ENCODE measurements at regions not wholly inside any gene's neighbourhood (a gene's known extent, or its start where the extent isn't known, plus 50 kb on each side); places are given as distances from the start of the nearest gene placed in this dataset.

DNA sequence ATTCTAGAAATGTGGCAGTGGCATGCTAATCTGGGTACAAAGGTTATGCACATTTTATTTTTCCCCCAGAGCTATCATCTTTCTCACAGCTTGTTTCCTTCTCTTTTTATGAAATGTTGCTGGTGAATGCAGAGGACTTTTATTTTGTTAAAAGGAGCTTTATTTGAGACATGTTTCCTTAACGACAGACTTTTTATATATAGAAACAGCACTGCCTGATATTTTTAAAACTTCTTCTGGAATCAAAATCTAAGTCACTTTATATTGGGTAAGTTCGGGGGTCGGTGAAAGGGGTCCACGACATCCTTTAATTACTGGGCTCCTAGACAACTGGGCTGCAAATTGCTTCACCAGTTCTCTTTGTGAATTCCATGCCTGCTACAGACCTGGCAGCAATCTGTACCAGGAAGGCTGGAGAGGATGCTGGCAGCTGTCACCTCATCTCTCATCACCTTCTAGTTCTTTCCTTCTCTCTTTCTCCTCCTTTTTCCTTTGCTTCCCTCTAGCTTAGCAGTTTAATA, 464.7 kb downstream of the PDCD6IP start:
- H3K9me3 ChIP-seq (ENCODE audit: control insufficient read depth, low read depth, low read length) = no peaks in the 10 kb centered on the region
- H4K20me1 ChIP-seq (ENCODE audit: control insufficient read depth, extremely low read depth, insufficient read depth, low read length) = no peaks in the 10 kb centered on the region
- H3K4me3 ChIP-seq (ENCODE audit: control insufficient read depth in 2 of 3, extremely low read depth in 1 of 3, insufficient read depth in 2 of 3, low read depth in 1 of 3, low read length in 3 of 3) = no peak overlapping the region
- DNase-seq (ENCODE audit: low read depth, low spot score) = no peak
- H2AFZ ChIP-seq (ENCODE audit: control insufficient read depth, low read length) = no peak overlapping the region
- no peaks in the 10 kb centered on the region for H3K79me2 ChIP-seq (ENCODE audit: control insufficient read depth, insufficient read depth, low read length)
- no peak overlapping the region for H3K27ac ChIP-seq (ENCODE audit: control insufficient read depth, insufficient read depth, low read length)
- H3K36me3 ChIP-seq (ENCODE audit: control insufficient read depth in 2 of 2, extremely low read depth in 1 of 2, insufficient read depth in 2 of 2, low read length in 2 of 2) = no peaks in the 10 kb centered on the region
- no peak overlapping the region for H3K4me2 ChIP-seq (ENCODE audit: control insufficient read depth, extremely low read depth, insufficient read depth, low read depth, low read length)
- no peaks in the 10 kb centered on the region for H3K9me1 ChIP-seq (ENCODE audit: control insufficient read depth, extremely low read depth, insufficient read depth, low read length)
- no peaks in the 10 kb centered on the region for H3K27me3 ChIP-seq (ENCODE audit: control insufficient read depth, extremely low read depth, insufficient read depth, low read length)
- no peak for FAIRE-seq
- no peak overlapping the region for H3K9ac ChIP-seq (ENCODE audit: control insufficient read depth, extremely low read depth, insufficient read depth, low read length)
- no peak for TF ChIP-seq EZH2 (IDR thresholded peaks at IDR 0.05; ENCODE audit: low read length)
- TF ChIP-seq, protein P1, sequence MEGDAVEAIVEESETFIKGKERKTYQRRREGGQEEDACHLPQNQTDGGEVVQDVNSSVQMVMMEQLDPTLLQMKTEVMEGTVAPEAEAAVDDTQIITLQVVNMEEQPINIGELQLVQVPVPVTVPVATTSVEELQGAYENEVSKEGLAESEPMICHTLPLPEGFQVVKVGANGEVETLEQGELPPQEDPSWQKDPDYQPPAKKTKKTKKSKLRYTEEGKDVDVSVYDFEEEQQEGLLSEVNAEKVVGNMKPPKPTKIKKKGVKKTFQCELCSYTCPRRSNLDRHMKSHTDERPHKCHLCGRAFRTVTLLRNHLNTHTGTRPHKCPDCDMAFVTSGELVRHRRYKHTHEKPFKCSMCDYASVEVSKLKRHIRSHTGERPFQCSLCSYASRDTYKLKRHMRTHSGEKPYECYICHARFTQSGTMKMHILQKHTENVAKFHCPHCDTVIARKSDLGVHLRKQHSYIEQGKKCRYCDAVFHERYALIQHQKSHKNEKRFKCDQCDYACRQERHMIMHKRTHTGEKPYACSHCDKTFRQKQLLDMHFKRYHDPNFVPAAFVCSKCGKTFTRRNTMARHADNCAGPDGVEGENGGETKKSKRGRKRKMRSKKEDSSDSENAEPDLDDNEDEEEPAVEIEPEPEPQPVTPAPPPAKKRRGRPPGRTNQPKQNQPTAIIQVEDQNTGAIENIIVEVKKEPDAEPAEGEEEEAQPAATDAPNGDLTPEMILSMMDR (optimal IDR thresholded peaks at IDR 0.05 in 1 of 3, IDR thresholded peaks at IDR 0.05 in 1 of 3, conservative IDR thresholded peaks at IDR 0.05 in 1 of 3; ENCODE audit: extremely low read depth in 1 of 3, insufficient read depth in 2 of 3, low read length in 3 of 3) = no peak
- dilution Hi-C loops (cut with MboI; ENCODE audit: extremely low pct_ligation_motif_present, low sequenced_read_pairs) = no loop called here
- no peaks in the 10 kb centered on the region for H3K4me1 ChIP-seq (ENCODE audit: control insufficient read depth, extremely low read depth, insufficient read depth, low read length)

DNA sequence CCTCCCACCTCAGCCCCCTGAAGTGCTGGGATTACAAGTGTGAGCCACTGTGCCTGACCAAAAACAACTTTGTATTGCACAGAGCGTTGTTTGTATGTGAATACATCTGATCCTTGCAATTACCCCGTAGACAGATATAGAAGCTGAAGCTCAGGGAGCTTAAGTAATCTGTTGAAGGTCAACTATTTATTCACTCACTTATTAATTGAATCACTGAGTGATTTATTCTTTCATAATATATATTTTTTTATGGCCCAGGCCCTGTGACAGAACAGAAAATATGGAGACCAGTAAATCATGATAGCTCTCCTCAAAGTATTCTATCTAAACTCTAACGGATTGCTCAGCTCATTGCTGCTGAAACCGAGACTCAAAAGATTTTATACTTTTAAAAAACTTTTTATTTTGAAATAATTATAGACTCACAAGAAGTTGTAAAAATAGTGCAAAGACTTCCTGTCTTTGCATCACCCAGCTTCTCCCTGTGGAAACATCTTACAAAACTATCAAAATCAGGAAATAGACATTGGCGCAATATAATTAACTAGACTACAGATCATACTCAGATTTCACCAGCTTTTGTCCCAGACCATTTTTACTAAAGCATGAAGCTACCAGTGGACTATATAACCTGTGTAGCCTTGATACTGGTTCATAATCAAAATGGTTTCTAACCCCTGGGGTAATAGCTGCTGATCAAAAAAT, 466.1 kb downstream of the PDCD6IP start:
- no peak overlapping the region for H3K27ac ChIP-seq (ENCODE audit: control insufficient read depth, insufficient read depth, low read length)
- H3K4me3 ChIP-seq (ENCODE audit: control insufficient read depth in 2 of 3, extremely low read depth in 1 of 3, insufficient read depth in 2 of 3, low read depth in 1 of 3, low read length in 3 of 3) = no peak overlapping the region
- no peaks in the 10 kb centered on the region for H3K36me3 ChIP-seq (ENCODE audit: control insufficient read depth in 2 of 2, extremely low read depth in 1 of 2, insufficient read depth in 2 of 2, low read length in 2 of 2)
- no peaks in the 10 kb centered on the region for H3K4me1 ChIP-seq (ENCODE audit: control insufficient read depth, extremely low read depth, insufficient read depth, low read length)
- H3K9me3 ChIP-seq (ENCODE audit: control insufficient read depth, low read depth, low read length) = no peaks in the 10 kb centered on the region
- no peaks in the 10 kb centered on the region for H4K20me1 ChIP-seq (ENCODE audit: control insufficient read depth, extremely low read depth, insufficient read depth, low read length)
- no peak overlapping the region for H3K9ac ChIP-seq (ENCODE audit: control insufficient read depth, extremely low read depth, insufficient read depth, low read length)
- H2AFZ ChIP-seq (ENCODE audit: control insufficient read depth, low read length) = no peak overlapping the region
- no peaks in the 10 kb centered on the region for H3K9me1 ChIP-seq (ENCODE audit: control insufficient read depth, extremely low read depth, insufficient read depth, low read length)
- DNase-seq (ENCODE audit: low read depth, low spot score) = no peak
- TF ChIP-seq EZH2 (IDR thresholded peaks at IDR 0.05; ENCODE audit: low read length) = no peak
- TF ChIP-seq, protein P1 (optimal IDR thresholded peaks at IDR 0.05 in 1 of 3, IDR thresholded peaks at IDR 0.05 in 1 of 3, conservative IDR thresholded peaks at IDR 0.05 in 1 of 3; ENCODE audit: extremely low read depth in 1 of 3, insufficient read depth in 2 of 3, low read length in 3 of 3) = no peak
- H3K79me2 ChIP-seq (ENCODE audit: control insufficient read depth, insufficient read depth, low read length) = no peaks in the 10 kb centered on the region
- no peaks in the 10 kb centered on the region for H3K27me3 ChIP-seq (ENCODE audit: control insufficient read depth, extremely low read depth, insufficient read depth, low read length)
- H3K4me2 ChIP-seq (ENCODE audit: control insufficient read depth, extremely low read depth, insufficient read depth, low read depth, low read length) = no peak overlapping the region
- FAIRE-seq = no peak
- dilution Hi-C loops (cut with MboI; ENCODE audit: extremely low pct_ligation_motif_present, low sequenced_read_pairs) = no loop called here

All from keratinocyte (primary cell).